ENCODE measurements at regions not wholly inside any gene's neighbourhood (a gene's known extent, or its start where the extent isn't known, plus 50 kb on each side); places are given as distances from the start of the nearest gene placed in this dataset.

GRCh38 chr3:193906849-193907410 lies 229.0 kb upstream of the HES1 start:
- DNase-seq (no peak), ATAC-seq (no peak)
- Mint-ChIP-seq H3K4me3 (no peak overlapping the region), H3K27me3 (peaks cover 0 to 10% (median 6%) of the 10 kb centered on the region in 5 donors), H3K27ac (no peak overlapping the region), H3K36me3 (peaks cover 0 to 7% (median 3%) of the 10 kb centered on the region in 3 donors), H3K4me1 (peaks cover 0 to 20% (median 11%) of the 10 kb centered on the region in 4 donors), H3K9me3 (peaks cover 0 to 9% (median 0%) of the 10 kb centered on the region in 9 donors)
- POLR2A ChIA-PET = no interaction called here

- H3K27me3 Mint-ChIP-seq = peaks cover 0 to 10% (median 4%) of the 10 kb centered on the region in 5 donors
- no peak overlapping the region for H3K27ac Mint-ChIP-seq
- peaks cover 0 to 7% (median 3%) of the 10 kb centered on the region in 3 donors for H3K36me3 Mint-ChIP-seq
- no peak overlapping the region for H3K4me3 Mint-ChIP-seq
- ATAC-seq = no peak
- peaks cover 0 to 27% (median 13%) of the 10 kb centered on the region in 4 donors for H3K4me1 Mint-ChIP-seq
- POLR2A ChIA-PET = no interaction called here
- DNase-seq = no peak
- peaks cover 0 to 9% (median 0%) of the 10 kb centered on the region in 9 donors for H3K9me3 Mint-ChIP-seq
Observed at GRCh38 chr3:193908181-193908744, 227.7 kb upstream of the HES1 start.

- POLR2A ChIA-PET = no interaction called here
- peaks cover 0 to 7% (median 3%) of the 10 kb centered on the region in 3 donors for H3K36me3 Mint-ChIP-seq
- ATAC-seq = no peak
- H3K27ac Mint-ChIP-seq = no peak overlapping the region
- peaks cover 0 to 3% (median 0%) of the 10 kb centered on the region in 5 donors for H3K27me3 Mint-ChIP-seq
- peaks cover 0 to 27% (median 13%) of the 10 kb centered on the region in 4 donors for H3K4me1 Mint-ChIP-seq
- H3K4me3 Mint-ChIP-seq = no peak overlapping the region
- peaks cover 0 to 9% (median 0%) of the 10 kb centered on the region in 9 donors for H3K9me3 Mint-ChIP-seq
- DNase-seq = no peak
Observed at GRCh38 chr3:193909387-193909786, 226.6 kb upstream of the HES1 start.

GRCh38 chr3:193910310-193910709 lies 225.6 kb upstream of the HES1 start:
- DNase-seq (no peak), ATAC-seq (no peak)
- H3K4me3 Mint-ChIP-seq = no peak overlapping the region
- H3K36me3 Mint-ChIP-seq = peaks cover 0 to 7% (median 3%) of the 10 kb centered on the region in 3 donors
- H3K27ac Mint-ChIP-seq = peak overlapping the region in 1 of 10 donors; percentile 37
- H3K27me3 Mint-ChIP-seq = no peaks in the 10 kb centered on the region
- H3K9me3 Mint-ChIP-seq = peaks cover 0 to 9% (median 0%) of the 10 kb centered on the region in 9 donors
- POLR2A ChIA-PET = no interaction called here
- peaks cover 0 to 27% (median 13%) of the 10 kb centered on the region in 4 donors for H3K4me1 Mint-ChIP-seq

- H3K27ac Mint-ChIP-seq = peak overlapping the region in 3 of 10 donors; percentile 13 to 43 (median 36)
- peak in 1 of 2 donors; percentile 27 for ATAC-seq
- H3K27me3 Mint-ChIP-seq = no peaks in the 10 kb centered on the region
- peak overlapping the region in 1 of 10 donors; percentile 21 for H3K4me3 Mint-ChIP-seq
- H3K4me1 Mint-ChIP-seq = peaks cover 0 to 27% (median 13%) of the 10 kb centered on the region in 4 donors
- DNase-seq = no peak
- POLR2A ChIA-PET = no interaction called here
- peaks cover 0 to 9% (median 0%) of the 10 kb centered on the region in 9 donors for H3K9me3 Mint-ChIP-seq
- peaks cover 0 to 7% (median 3%) of the 10 kb centered on the region in 3 donors for H3K36me3 Mint-ChIP-seq
Observed at GRCh38 chr3:193910886-193911738, 224.8 kb upstream of the HES1 start.

- Mint-ChIP-seq H3K9me3 (peaks cover 0 to 9% (median 0%) of the 10 kb centered on the region in 9 donors), H3K27me3 (no peaks in the 10 kb centered on the region), H3K4me1 (peaks cover 0 to 27% (median 13%) of the 10 kb centered on the region in 4 donors), H3K27ac (peak overlapping the region in 6 of 10 donors; percentile 13 to 83 (median 68)), H3K36me3 (peaks cover 0 to 7% (median 3%) of the 10 kb centered on the region in 3 donors), H3K4me3 (peak overlapping the region in 2 of 10 donors; percentile 1 to 21)
- no peak for DNase-seq
- POLR2A ChIA-PET = no interaction called here
- ATAC-seq = no peak
Observed at GRCh38 chr3:193911784-193912340, 224.1 kb upstream of the HES1 start.

GRCh38 chr3:193912621-193913178 lies 223.2 kb upstream of the HES1 start:
- peaks cover 0 to 27% (median 13%) of the 10 kb centered on the region in 4 donors for H3K4me1 Mint-ChIP-seq
- peaks cover 0 to 9% (median 0%) of the 10 kb centered on the region in 9 donors for H3K9me3 Mint-ChIP-seq
- POLR2A ChIA-PET = no interaction called here
- ATAC-seq (no peak), DNase-seq (no peak)
- peaks cover 0 to 7% (median 3%) of the 10 kb centered on the region in 3 donors for H3K36me3 Mint-ChIP-seq
- no peak overlapping the region for H3K4me3 Mint-ChIP-seq
- H3K27me3 Mint-ChIP-seq = no peaks in the 10 kb centered on the region
- peak overlapping the region in 2 of 10 donors; percentile 6 to 32 for H3K27ac Mint-ChIP-seq

- no peaks in the 10 kb centered on the region for H3K9me3 Mint-ChIP-seq
- POLR2A ChIA-PET = no interaction called here
- no peak overlapping the region for H3K27ac Mint-ChIP-seq
- H3K27me3 Mint-ChIP-seq = peaks cover 0 to 2% (median 0%) of the 10 kb centered on the region in 5 donors
- H3K4me3 Mint-ChIP-seq = no peak overlapping the region
- H3K36me3 Mint-ChIP-seq = no peaks in the 10 kb centered on the region
- ATAC-seq = no peak
- peaks cover 0 to 27% (median 13%) of the 10 kb centered on the region in 4 donors for H3K4me1 Mint-ChIP-seq
- DNase-seq = no peak
Observed at GRCh38 chr3:193914602-193915001, 221.3 kb upstream of the HES1 start.

- H3K4me3 Mint-ChIP-seq = no peak overlapping the region
Observed at GRCh38 chr3:193915099-193915498, 220.8 kb upstream of the HES1 start.

GRCh38 chr3:193915613-193916012 lies 220.3 kb upstream of the HES1 start:
- peaks cover 0 to 2% (median 0%) of the 10 kb centered on the region in 5 donors for H3K27me3 Mint-ChIP-seq
- no peaks in the 10 kb centered on the region for H3K36me3 Mint-ChIP-seq
- POLR2A ChIA-PET = no interaction called here
- H3K27ac Mint-ChIP-seq = no peak overlapping the region
- ATAC-seq (no peak), DNase-seq (no peak)
- no peak overlapping the region for H3K4me3 Mint-ChIP-seq
- H3K4me1 Mint-ChIP-seq = peaks cover 0 to 20% (median 7%) of the 10 kb centered on the region in 4 donors
- no peaks in the 10 kb centered on the region for H3K9me3 Mint-ChIP-seq

More at GRCh38 chr3:193915099-193915498, 220.8 kb upstream of the HES1 start:
- no peak for DNase-seq
- H3K27ac Mint-ChIP-seq = no peak overlapping the region
- H3K36me3 Mint-ChIP-seq = no peaks in the 10 kb centered on the region
- POLR2A ChIA-PET = no interaction called here
- peaks cover 0 to 25% (median 10%) of the 10 kb centered on the region in 4 donors for H3K4me1 Mint-ChIP-seq
- no peaks in the 10 kb centered on the region for H3K9me3 Mint-ChIP-seq
- no peak for ATAC-seq
- H3K27me3 Mint-ChIP-seq = peaks cover 0 to 2% (median 0%) of the 10 kb centered on the region in 5 donors

- peaks cover 0 to 2% (median 0%) of the 10 kb centered on the region in 5 donors for H3K27me3 Mint-ChIP-seq
- no peak overlapping the region for H3K4me3 Mint-ChIP-seq
- H3K9me3 Mint-ChIP-seq = no peaks in the 10 kb centered on the region
- no peaks in the 10 kb centered on the region for H3K36me3 Mint-ChIP-seq
- DNase-seq (no peak), ATAC-seq (no peak)
- POLR2A ChIA-PET = no interaction called here
- peaks cover 0 to 4% (median 1%) of the 10 kb centered on the region in 4 donors for H3K4me1 Mint-ChIP-seq
- H3K27ac Mint-ChIP-seq = no peak overlapping the region
Observed at GRCh38 chr3:193917158-193917557, 218.8 kb upstream of the HES1 start.

GRCh38 chr3:193921465-193921864 lies 214.5 kb upstream of the HES1 start:
- Mint-ChIP-seq H3K4me1 (peaks cover 0 to 3% (median 0%) of the 10 kb centered on the region in 4 donors), H3K27ac (no peak overlapping the region), H3K36me3 (no peaks in the 10 kb centered on the region), H3K9me3 (peaks cover 0 to 10% (median 4%) of the 10 kb centered on the region in 9 donors), H3K27me3 (peaks cover 0 to 6% (median 2%) of the 10 kb centered on the region in 5 donors), H3K4me3 (no peak overlapping the region)
- ATAC-seq (no peak), DNase-seq (no peak)
- POLR2A ChIA-PET = no interaction called here

All from naive thymus-derived CD8-positive, alpha-beta T cell (primary cell).